SU-DHL-6 (cell line): ENCODE measurements at regions not wholly inside any gene's neighbourhood (a gene's known extent, or its start where the extent isn't known, plus 50 kb on each side); places are given as distances from the start of the nearest gene placed in this dataset.

ENCODE experiments used
- CTCF ChIP-seq: fragments of 200-600 bp; sonication (generic); IDR thresholded peaks from one replicate; pipeline ENCODE4 v1.5.1; 2017; ENCODE audit warnings: antibody characterized with exemption, mild to moderate bottlenecking, low read length, moderate library complexity; ENCODE audit not compliant: insufficient read depth, poor library complexity, severe bottlenecking
- EZH2phosphoT487 ChIP-seq: fragments of 200-600 bp; sonication (generic), shearing (Covaris generic); conservative IDR thresholded peaks from 2 replicates; pipeline ENCODE4 v1.6.1; 2018; ENCODE audit warnings: mild to moderate bottlenecking, antibody characterized with exemption, low read length, moderate library complexity, mixed read lengths

- no peak for TF ChIP-seq EZH2phosphoT487
- no peak for TF ChIP-seq CTCF
Measured at GRCh38 chr12:89179245-89179644, 173.1 kb downstream of the DUSP6 start.
